ENCODE measurements at regions not wholly inside any gene's neighbourhood (a gene's known extent, or its start where the extent isn't known, plus 50 kb on each side); places are given as distances from the start of the nearest gene placed in this dataset.

- H2AFZ ChIP-seq (ENCODE audit: low read depth, low read length), result no peak overlapping the region
- no peak overlapping the region for H3K27ac ChIP-seq (ENCODE audit: low read length)
- H3K4me1 ChIP-seq (ENCODE audit: low read length), result no peaks in the 10 kb centered on the region
- no peaks in the 10 kb centered on the region for H3K27me3 ChIP-seq (ENCODE audit: low read depth, low read length)
- H3K36me3 ChIP-seq (replicated peaks; ENCODE audit: low read depth, low read length), result no peaks in the 10 kb centered on the region
- H3K4me3 ChIP-seq (ENCODE audit: low read length), result no peak overlapping the region
- no peak for TF ChIP-seq CTCF (IDR thresholded peaks at IDR 0.05; ENCODE audit: low read depth, low read length)
- no peak for TF ChIP-seq EZH2phosphoT487 (IDR thresholded peaks at IDR 0.05; ENCODE audit: low read depth)
- H4K20me1 ChIP-seq (ENCODE audit: insufficient read depth, low read length), result no peaks in the 10 kb centered on the region
- H3K9me3 ChIP-seq (ENCODE audit: insufficient read depth, low read length), result no peaks in the 10 kb centered on the region
- H3K79me2 ChIP-seq (ENCODE audit: low read length), result no peaks in the 10 kb centered on the region
- no peak overlapping the region for H3K4me2 ChIP-seq (ENCODE audit: low read length)
- H3K9ac ChIP-seq (ENCODE audit: low read length), result no peak overlapping the region
Measured at GRCh38 chr18:1604751-1605150, 700.1 kb downstream of the ADCYAP1 start.

GRCh38 chr18:1618364-1618763 lies 713.7 kb downstream of the ADCYAP1 start:
- no peak for TF ChIP-seq EZH2phosphoT487 (IDR thresholded peaks at IDR 0.05; ENCODE audit: low read depth)
- TF ChIP-seq CTCF (IDR thresholded peaks at IDR 0.05; ENCODE audit: low read depth, low read length), result no peak

GRCh38 chr18:1619507-1619906 lies 714.8 kb downstream of the ADCYAP1 start:
- no peak for TF ChIP-seq EZH2phosphoT487 (IDR thresholded peaks at IDR 0.05; ENCODE audit: low read depth)
- TF ChIP-seq CTCF (IDR thresholded peaks at IDR 0.05; ENCODE audit: low read depth, low read length), result no peak

More at GRCh38 chr18:1618364-1618763, 713.7 kb downstream of the ADCYAP1 start:
- H4K20me1 ChIP-seq (ENCODE audit: insufficient read depth, low read length), result no peaks in the 10 kb centered on the region
- no peaks in the 10 kb centered on the region for H3K4me1 ChIP-seq (ENCODE audit: low read length)
- H3K79me2 ChIP-seq (ENCODE audit: low read length), result no peaks in the 10 kb centered on the region
- no peak overlapping the region for H3K27ac ChIP-seq (ENCODE audit: low read length)
- H3K27me3 ChIP-seq (ENCODE audit: low read depth, low read length), result no peaks in the 10 kb centered on the region
- H3K4me2 ChIP-seq (ENCODE audit: low read length), result no peak overlapping the region
- no peaks in the 10 kb centered on the region for H3K9me3 ChIP-seq (ENCODE audit: insufficient read depth, low read length)
- no peak overlapping the region for H3K9ac ChIP-seq (ENCODE audit: low read length)
- H3K4me3 ChIP-seq (ENCODE audit: low read length), result no peak overlapping the region
- H3K36me3 ChIP-seq (replicated peaks; ENCODE audit: low read depth, low read length), result no peaks in the 10 kb centered on the region
- H2AFZ ChIP-seq (ENCODE audit: low read depth, low read length), result no peak overlapping the region

GRCh38 chr18:1624612-1625011 lies 719.9 kb downstream of the ADCYAP1 start:
- no peak overlapping the region for H3K9ac ChIP-seq (ENCODE audit: low read length)
- no peak overlapping the region for H3K4me3 ChIP-seq (ENCODE audit: low read length)
- no peaks in the 10 kb centered on the region for H3K36me3 ChIP-seq (replicated peaks; ENCODE audit: low read depth, low read length)
- no peak overlapping the region for H3K27ac ChIP-seq (ENCODE audit: low read length)
- H2AFZ ChIP-seq (ENCODE audit: low read depth, low read length), result no peak overlapping the region
- TF ChIP-seq EZH2phosphoT487 (IDR thresholded peaks at IDR 0.05; ENCODE audit: low read depth) (no peak), CTCF (IDR thresholded peaks at IDR 0.05; ENCODE audit: low read depth, low read length) (no peak)
- H3K4me1 ChIP-seq (ENCODE audit: low read length), result no peaks in the 10 kb centered on the region
- no peaks in the 10 kb centered on the region for H3K27me3 ChIP-seq (ENCODE audit: low read depth, low read length)
- H3K9me3 ChIP-seq (ENCODE audit: insufficient read depth, low read length), result no peaks in the 10 kb centered on the region
- no peaks in the 10 kb centered on the region for H4K20me1 ChIP-seq (ENCODE audit: insufficient read depth, low read length)
- no peaks in the 10 kb centered on the region for H3K79me2 ChIP-seq (ENCODE audit: low read length)
- H3K4me2 ChIP-seq (ENCODE audit: low read length), result no peak overlapping the region

More at GRCh38 chr18:1619507-1619906, 714.8 kb downstream of the ADCYAP1 start:
- no peaks in the 10 kb centered on the region for H3K27me3 ChIP-seq (ENCODE audit: low read depth, low read length)
- no peak overlapping the region for H3K4me3 ChIP-seq (ENCODE audit: low read length)
- H3K9me3 ChIP-seq (ENCODE audit: insufficient read depth, low read length), result no peaks in the 10 kb centered on the region
- no peak overlapping the region for H3K4me2 ChIP-seq (ENCODE audit: low read length)
- H3K4me1 ChIP-seq (ENCODE audit: low read length), result no peaks in the 10 kb centered on the region
- H3K79me2 ChIP-seq (ENCODE audit: low read length), result no peaks in the 10 kb centered on the region
- H3K36me3 ChIP-seq (replicated peaks; ENCODE audit: low read depth, low read length), result no peaks in the 10 kb centered on the region
- H2AFZ ChIP-seq (ENCODE audit: low read depth, low read length), result no peak overlapping the region
- no peak overlapping the region for H3K9ac ChIP-seq (ENCODE audit: low read length)
- H3K27ac ChIP-seq (ENCODE audit: low read length), result no peak overlapping the region
- H4K20me1 ChIP-seq (ENCODE audit: insufficient read depth, low read length), result no peaks in the 10 kb centered on the region

Data from OCI-LY3 (cell line).